HS-5 (cell line): ENCODE measurements at regions not wholly inside any gene's neighbourhood (a gene's known extent, or its start where the extent isn't known, plus 50 kb on each side); places are given as distances from the start of the nearest gene placed in this dataset.
"Not testable (repeated sequence)": the region's sequence is repeated elsewhere in the genome, so short reads cannot be mapped to it uniquely, and the experiment has no call there.

Source experiments
- DNase-seq: peaks from one replicate; pipeline ENCODE4 v3.0.0-alpha.2; 2012; ENCODE audit warnings: low read depth

- DNase-seq, result no peak
These were observed 190.6 kb upstream of the COX7C start for GRCh38 chr5:86427158-86427557.

- DNase-seq, result no peak
These were observed 178.1 kb upstream of the COX7C start for GRCh38 chr5:86439593-86440110.

- DNase-seq, result no peak
These were observed 175.6 kb upstream of the COX7C start for GRCh38 chr5:86442036-86442745.

DNA sequence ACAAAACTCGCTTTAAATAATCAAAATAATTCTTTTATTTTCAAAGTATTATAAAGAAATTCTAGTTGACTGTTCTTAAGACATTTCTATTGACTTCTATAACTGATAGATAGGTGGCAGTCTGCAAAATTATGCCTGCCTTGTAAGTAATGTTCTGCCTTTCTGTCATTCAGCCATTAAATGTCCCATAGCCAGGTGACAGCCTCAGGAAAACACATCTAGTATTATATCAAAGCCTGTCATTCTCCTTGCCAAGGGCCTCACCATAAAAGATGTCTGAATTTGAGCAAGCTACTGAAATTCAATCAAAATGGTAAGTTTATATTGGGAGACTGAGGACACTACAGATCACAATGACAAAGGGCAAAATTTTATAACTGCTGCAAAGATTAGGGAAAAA, 170.4 kb upstream of the COX7C start:
- DNase-seq, result no peak

- DNase-seq, result no peak
These were observed 165.5 kb upstream of the COX7C start for GRCh38 chr5:86452251-86452650.

DNA sequence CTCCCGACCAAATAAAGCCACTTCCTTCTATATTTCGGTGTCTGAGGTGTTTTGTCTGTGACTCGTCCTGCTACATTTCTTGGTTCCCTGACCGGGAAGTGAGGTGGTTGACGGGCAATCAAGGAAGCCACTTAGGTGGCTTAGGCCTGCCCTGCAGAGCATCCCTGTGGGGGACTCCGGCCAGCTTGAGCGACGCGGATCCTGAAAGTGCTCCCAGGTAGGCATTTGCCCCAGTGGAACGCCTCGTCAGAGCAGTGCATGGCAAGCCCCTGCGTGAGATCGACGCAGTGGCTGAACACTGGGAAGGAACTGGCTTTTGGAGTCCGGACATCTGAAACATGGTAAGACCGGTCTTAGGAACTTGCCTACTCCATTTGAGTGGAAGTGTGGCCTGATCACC, 157.2 kb upstream of the COX7C start:
- no peak for DNase-seq

DNA sequence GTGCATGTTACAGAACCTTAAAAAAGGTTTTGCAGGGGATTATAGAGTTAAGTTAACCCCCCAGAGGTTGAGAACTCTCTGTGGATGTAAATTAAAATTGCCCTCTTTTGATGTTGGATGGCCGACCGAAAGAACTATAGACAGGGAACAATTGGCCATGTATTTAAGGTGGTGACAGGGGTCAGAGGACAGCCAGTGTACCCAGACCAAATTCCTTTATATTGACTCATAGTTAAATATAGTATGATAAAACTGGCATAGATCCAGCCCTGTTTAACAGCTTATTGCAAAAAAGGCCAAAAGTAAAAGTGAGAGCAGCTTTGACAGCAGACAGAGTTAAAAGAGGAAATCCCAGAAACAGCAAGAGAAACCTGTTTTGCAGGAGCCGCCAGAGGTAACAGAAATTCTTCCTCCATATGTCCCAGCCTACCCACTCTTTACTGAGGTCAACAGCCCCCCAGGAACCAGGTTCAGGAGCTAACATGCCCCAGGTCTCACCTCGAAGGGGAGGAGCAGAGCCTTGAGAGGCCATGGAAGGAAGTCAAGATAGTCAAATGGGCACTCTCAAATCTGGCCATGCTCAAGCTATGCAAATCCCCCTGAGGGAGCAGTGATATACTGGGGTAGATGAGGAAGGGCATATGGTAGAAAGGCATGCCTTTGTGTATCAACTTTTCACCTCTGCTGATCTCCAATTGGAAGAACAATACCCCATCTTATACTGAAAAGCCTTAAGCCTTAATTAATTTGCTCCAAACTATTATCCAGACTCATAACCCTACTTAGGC, 156.4 kb upstream of the COX7C start:
- no peak for DNase-seq

GRCh38 chr5:86463339-86463738, 154.4 kb upstream of the COX7C start:
- no peak for DNase-seq

GRCh38 chr5:86465052-86465838, 152.5 kb upstream of the COX7C start:
- DNase-seq, result no peak

DNA sequence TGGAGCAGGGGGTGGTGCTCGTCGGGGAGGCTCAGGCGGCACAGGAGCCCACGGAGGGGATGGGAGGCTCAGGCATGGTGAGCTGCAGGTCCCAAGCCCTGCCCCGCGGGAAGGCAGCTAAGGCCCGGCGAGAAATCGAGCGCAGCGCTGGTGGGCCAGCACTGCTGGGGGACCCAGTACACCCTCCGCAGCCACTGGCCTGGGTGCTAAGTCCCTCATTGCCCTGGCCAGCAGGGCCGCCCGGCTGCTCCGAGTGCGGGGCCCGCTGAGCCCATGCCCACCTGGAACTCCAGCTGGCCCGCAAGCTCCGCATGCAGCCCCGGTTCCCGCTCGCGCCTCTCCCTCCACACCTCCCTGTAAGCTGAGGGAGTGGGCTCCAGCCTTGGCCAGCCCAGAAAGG, 151.0 kb upstream of the COX7C start:
- not testable (repeated sequence) for DNase-seq

- DNase-seq, result no peak
These were observed 135.7 kb upstream of the COX7C start for GRCh38 chr5:86482008-86482407.

GRCh38 chr5:86493777-86494176, 124.0 kb upstream of the COX7C start:
- DNase-seq, result no peak

DNA sequence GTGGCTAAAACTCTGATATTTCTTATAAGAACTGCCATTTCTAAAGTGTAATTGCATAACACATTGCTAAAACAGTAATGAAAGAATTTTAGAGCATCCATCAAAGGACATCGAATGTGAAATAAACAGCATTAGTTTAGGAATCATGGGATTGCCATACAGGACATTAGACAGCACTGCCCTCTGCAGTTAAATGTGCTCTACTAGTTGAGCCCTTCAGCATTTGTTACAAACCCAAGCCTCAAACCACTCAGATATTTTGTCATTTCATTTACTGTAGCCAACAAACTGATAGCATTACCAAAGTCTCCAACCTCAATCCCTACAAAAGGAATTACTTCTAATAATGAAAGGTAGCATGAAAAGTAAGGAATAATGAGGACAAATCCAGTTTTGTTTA, 116.8 kb upstream of the COX7C start:
- no peak for DNase-seq

- no peak for DNase-seq
These were observed 110.2 kb upstream of the COX7C start for GRCh38 chr5:86507574-86507973.

DNA sequence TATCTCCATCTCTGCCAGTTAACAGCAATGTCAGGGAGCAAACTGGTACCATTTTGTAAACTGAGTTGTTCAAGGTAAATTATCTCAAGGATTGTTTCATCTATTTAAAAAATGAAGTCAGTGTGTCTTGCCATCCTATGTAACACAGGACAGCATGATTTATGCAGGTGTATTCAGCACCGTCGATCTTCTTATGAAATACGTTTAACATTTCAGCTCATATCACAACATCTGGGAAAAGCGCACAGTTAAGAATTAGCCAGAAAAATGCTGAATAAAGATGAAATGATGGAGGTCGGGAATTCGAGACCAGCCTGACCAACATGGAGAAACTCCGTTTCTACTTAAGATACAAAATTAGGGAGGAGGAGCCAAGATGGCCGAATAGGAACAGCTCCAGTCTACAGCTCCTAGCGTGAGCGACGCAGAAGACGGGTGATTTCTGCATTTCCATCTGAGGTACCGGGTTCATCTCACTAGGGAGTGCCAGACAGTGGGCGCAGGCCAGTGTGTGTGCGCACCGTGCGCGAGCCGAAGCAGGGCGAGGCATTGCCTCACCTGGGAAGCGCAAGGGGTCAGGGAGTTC, 107.3 kb upstream of the COX7C start:
- not testable (repeated sequence) for DNase-seq

GRCh38 chr5:86523718-86524117, 94.0 kb upstream of the COX7C start:
- no peak for DNase-seq

GRCh38 chr5:86525622-86526021, 92.1 kb upstream of the COX7C start:
- no peak for DNase-seq

- DNase-seq, result no peak
These were observed 90.9 kb upstream of the COX7C start for GRCh38 chr5:86526811-86527348.

GRCh38 chr5:86532429-86532828, 85.3 kb upstream of the COX7C start:
- no peak for DNase-seq

- DNase-seq, result no peak
These were observed 81.3 kb upstream of the COX7C start for GRCh38 chr5:86536396-86536795.

- no peak for DNase-seq
These were observed 75.2 kb upstream of the COX7C start for GRCh38 chr5:86542532-86542931.

DNA sequence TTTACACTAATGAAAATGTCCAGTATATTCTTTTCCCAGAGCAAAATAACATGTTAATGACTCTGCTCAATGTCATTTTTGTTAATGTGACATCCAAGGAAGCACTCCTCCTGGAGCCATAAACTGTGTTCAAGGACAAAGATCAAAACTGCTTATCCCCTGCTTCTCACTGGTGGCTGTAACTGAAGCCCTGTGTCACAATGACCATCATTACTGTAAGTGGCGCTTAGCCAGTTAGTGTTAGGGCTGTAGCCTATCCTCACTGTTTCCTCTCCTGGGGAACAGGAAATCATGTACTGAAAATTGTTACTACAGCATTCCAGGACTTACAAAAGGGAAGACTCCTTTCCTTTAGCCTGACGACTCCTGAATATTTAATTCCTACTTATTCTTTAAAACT, 71.7 kb upstream of the COX7C start:
- DNase-seq, result no peak
